Brain pericyte (primary cell): ENCODE measurements at regions not wholly inside any gene's neighbourhood (a gene's known extent, or its start where the extent isn't known, plus 50 kb on each side); places are given as distances from the start of the nearest gene placed in this dataset.
A peak's percentile ranks its signal among the peaks of the same experiment; 100 is the strongest.

Experiments used
- DNase-seq: peaks from one replicate; pipeline ENCODE4 v3.0.0-alpha.2; 2012; ENCODE audit warnings: low read depth, low spot score

DNA sequence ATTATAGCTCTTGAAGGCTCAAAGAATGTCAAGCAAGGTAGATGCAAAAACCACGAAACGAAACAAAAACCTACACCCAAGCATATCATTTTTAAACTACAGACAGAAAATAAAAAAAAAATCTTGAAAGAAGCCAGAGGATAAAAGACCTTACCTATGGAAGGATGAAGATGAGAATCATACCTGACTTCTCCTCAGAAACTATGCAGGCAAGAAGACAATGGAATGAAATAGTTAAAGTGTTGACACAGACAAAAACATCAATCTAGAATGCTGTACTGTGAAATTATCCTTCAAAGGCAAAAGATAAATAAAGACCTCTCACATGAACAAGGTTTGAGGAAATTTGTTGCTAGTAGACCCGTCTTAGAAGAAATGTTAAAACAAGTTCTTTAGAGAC is 372.0 kb downstream of the ZIC4 start:
- DNase-seq = no peak

- DNase-seq = no peak
Observed at GRCh38 chr3:147030274-147030673, 376.1 kb downstream of the ZIC4 start.

GRCh38 chr3:147015334-147015733 is 391.0 kb downstream of the ZIC4 start:
- DNase-seq = no peak

GRCh38 chr3:147008886-147009285 is 397.5 kb downstream of the ZIC4 start:
- DNase-seq = peak; percentile 84

DNA sequence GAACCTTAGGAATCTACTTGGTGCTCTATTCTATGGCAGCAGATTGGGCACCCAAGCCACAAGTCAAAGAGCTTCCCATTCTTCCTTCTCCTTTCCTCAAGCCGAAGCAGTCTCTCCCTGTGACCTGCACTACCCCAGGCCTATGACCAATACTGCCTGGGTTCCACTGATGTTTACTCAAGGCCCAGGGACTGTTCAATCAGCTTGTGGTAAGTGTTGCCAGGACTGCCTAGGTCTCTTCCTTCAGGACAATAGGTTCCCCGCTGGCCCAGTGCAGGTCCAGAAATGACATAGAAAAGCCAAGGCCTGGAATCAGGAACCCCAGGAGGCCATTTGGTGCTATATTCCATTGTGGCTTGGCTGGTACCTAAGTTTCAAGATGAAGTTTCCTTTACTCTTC is 397.9 kb downstream of the ZIC4 start:
- DNase-seq = peak; percentile 7

- DNase-seq = no peak
Observed at GRCh38 chr3:147007736-147008245, 398.6 kb downstream of the ZIC4 start.

GRCh38 chr3:147002721-147003120 is 397.6 kb upstream of the PLSCR5 start:
- DNase-seq = no peak

DNA sequence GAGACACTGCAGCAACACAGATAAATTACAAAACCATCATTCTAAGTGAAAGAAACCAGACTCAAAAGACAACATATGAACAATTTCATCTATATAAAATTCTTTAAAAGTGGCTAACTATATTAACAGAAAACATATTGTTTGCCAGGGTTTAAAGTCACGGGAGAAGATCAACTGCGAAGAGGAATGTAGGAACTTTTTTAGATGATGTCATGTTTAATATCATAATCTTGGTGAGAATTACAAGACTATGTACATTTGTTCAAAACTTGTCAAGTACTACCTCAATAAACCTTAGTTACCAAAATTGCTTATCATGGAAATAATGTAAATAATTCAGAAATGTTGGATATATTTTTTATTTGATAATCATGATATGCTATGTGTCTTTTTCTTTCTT is 395.1 kb upstream of the PLSCR5 start:
- DNase-seq = no peak

GRCh38 chr3:146991907-146992306 is 386.8 kb upstream of the PLSCR5 start:
- DNase-seq = no peak

- DNase-seq = no peak
Observed at GRCh38 chr3:146975476-146975875, 370.3 kb upstream of the PLSCR5 start.

DNA sequence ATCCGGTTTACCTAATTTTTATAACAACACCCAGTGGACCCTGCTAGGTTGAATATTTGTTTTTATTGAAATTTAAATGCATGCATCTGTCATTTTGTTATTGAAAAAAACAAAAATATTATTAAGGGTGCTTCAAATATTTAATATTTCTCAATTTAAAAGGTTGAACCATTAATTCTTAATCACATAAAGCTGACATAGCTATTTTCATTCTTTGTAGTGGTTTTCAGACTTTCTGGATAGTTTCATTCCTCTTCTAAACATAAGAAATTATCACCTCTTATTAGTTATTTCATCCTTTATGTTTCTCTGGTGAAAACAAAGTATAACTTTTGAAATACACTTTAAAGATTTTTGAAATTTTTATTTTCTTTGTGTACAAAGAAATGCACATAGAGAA is 369.9 kb upstream of the PLSCR5 start:
- no peak for DNase-seq

GRCh38 chr3:146974001-146974400 is 368.9 kb upstream of the PLSCR5 start:
- DNase-seq = no peak

GRCh38 chr3:146972726-146973125 is 367.6 kb upstream of the PLSCR5 start:
- DNase-seq = no peak

DNA sequence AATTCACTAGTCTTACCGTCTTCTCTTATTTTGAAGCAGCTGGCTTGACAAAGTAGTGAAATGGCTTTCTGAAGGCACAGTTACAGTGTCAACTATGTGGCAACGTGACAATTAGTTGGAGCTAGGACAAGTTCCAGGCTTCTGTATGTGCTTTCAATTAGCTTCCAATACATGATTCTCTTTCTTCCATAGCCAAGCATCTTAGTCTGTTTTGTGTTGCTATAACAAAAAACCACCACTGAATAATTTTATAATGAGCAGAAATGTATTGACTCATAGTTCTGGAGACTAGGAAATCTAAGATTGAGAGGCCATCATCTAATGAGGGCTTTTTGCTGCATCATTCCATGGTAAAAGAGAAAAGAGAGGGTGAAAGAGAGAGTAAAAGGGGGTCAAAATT is 365.1 kb upstream of the PLSCR5 start:
- no peak for DNase-seq

- no peak for DNase-seq
Observed at GRCh38 chr3:146969356-146969755, 364.2 kb upstream of the PLSCR5 start.

DNA sequence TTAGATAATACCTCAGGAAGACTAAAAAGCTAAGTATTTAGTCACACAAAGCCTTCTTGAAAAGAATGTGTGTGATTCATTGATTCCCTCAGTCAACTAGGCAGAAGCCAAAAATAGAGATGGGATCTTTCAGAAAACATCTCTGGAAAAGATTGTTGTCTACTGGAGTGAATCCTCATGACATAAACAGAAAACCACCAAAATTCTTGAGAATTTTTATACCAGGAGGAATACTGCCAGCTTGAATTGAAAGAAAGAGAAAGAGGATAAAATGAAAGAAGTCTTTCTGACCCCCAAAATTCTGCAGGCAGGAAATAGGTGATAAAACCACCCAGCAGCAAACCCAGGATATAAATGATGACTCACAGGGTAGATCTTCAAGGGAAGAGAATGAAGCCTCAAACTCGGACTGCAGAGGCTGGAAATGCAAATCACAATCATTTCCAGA is 363.1 kb upstream of the PLSCR5 start:
- DNase-seq = no peak

DNA sequence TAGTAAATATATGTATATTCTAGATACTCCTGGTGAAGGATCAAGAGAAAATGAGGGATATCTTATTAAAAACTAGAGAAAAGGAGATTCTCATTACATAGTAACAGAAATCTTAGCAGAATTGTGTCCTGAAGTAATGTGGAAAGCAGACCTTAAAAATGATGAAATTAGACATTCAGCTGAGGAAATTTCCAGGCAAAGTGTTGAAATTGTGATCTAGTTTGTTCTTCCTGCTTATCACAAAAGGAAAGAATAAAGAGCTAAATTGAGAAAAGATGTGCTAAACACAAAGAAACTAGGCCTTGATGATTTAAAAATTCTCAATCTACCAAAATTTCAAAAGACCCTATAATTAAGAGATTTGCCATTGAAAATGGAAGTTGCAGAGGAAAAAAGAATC is 362.6 kb upstream of the PLSCR5 start:
- DNase-seq = no peak

- DNase-seq = no peak
Observed at GRCh38 chr3:146966124-146966523, 361.0 kb upstream of the PLSCR5 start.

DNA sequence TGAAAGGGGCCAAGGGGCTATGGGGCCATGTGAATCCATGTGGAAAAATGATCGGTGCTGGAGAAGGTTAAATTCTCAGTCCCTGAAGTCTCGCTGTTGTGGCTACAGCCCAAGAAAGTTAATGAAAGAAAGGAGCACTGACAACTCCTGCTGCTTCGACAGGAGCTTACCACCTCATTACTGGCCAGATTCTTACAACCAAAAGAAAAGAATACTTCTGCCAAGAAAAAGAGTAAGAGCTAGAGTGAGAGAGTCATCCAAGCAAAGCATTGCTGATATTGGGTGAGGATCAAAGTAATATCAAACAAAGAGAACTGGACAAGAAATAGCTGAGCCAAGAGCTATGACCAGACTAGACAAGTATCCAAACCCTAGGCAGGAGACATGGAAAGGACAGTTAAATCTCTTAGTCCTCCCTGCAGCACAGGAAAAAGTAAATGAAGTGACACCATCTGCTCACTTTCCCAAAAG is 348.4 kb upstream of the PLSCR5 start:
- DNase-seq = peak; percentile 71

DNA sequence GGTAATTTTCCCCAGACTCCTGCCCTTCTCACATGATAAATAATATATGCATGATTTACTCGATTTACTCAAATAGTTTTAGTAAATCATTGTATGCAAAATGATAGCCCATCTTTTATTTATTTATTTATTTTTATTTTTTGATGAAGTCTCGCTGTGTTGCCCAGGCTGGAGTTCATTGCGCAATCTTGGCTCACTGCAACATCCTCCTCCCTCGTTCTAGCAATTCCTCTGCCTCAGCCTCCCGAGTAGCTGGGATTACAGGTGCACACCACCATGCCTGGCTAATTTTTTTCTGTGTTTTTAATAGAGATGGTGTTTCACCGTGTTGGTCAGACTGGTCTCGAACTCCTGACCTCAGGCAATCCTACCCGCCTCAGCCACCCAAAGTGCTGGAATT is 343.8 kb upstream of the PLSCR5 start:
- no peak for DNase-seq

DNA sequence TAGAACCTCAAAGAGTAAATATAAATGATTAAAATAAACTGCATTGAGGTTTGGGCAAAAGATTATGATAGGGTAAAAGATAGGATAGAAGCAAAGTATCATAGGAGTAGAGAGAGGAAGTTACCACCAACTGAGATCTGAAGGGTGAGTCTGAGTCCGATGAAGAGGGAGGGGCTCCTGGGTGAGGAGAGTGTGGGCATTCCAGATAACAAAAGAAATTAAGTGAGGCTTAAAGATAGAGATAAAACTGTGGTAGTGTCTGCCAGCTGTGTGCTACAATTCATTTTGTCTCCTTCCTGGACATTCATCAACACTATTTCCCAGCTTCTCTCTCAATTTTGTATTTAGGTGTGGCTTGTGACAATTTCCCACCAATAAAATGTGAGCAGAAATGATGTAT is 343.0 kb upstream of the PLSCR5 start:
- DNase-seq = no peak

DNA sequence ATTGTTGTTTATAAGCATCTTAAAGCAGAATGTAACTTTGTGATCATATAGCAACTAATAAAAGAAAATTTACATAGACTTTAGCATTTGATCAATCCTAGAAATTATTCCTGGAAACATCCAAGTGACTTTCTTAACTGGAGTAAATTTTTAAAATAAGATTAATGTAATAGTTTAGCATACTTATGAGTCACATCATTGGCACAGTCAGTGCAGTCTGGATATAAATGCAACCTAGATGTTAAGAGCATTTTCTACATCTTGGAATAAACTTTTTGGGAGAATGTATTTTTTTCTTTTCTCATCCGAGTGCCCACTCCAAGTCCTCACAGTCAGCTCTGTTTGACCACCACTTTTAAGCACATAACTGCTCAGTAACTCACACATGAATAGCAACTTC is 324.6 kb upstream of the PLSCR5 start:
- no peak for DNase-seq

DNA sequence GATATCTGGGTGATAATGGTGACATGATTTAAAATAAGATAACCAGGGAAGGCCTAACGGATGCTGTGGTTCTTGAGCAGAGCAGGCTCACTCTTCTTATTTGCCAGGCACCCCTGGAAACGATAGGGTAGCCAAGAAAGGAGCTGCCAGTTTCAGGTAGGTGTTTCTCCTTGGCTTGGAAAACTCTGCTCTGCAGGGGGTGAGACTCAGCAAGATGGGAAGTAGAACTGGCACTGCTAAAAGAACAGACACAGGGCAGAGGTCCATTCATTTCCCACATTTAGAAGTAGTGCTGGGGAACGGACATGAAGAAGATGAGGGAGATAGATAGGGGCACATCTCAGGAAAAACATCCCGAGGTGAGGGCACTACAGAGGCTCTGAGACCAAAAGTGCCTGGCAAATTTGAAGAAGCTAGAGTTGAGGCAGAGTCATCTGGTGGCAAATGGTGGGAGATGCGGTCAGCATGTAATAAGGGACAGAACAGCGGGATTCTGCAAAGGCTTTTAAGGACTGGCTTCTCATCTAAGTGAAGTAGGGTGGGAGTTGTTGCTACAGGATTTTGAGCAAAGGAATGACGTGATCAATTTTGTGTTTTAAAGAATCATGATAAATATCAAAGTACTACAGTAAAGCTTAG is 323.4 kb upstream of the PLSCR5 start:
- no peak for DNase-seq

GRCh38 chr3:146921693-146922092 is 316.5 kb upstream of the PLSCR5 start:
- no peak for DNase-seq
